ENCODE measurements at regions not wholly inside any gene's neighbourhood (a gene's known extent, or its start where the extent isn't known, plus 50 kb on each side); places are given as distances from the start of the nearest gene placed in this dataset.

DNA sequence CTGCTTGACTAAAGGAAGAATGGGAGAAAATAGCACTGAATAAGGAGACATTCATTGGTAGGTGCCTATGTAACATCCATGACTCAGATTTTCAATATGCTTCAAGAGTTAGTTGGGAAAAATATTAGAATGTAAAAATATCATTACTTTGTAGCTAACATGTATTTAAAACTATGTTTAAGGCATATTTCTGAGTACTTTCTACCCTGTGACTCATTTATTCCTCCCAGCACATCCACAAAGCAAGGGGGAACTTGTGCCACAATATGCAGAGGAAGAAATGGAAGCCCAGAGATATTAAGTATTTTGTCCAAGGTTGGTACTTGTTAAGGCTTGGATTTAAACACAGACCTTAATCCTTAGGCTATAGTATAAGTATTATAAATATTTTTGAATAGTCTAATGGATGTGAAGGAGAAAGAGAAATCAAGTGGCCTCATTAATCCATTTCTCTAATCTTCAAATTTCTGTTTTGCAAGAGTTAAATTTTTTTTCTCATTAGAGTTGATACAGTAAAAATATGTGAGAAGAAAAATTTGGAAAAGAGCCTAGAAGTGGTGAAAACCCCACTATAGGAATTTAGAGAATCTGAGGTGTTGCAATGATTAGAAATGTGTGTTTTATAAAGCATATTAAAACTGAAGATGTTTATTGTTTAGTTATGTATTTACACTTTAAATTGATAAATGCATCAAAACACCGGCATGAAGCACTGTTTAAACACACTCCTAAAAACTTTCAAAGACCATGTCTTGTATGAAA, 149.3 kb upstream of the GYPA start:
- Histone ChIP-seq H3K27ac (ENCODE audit: low read depth) (no peak overlapping the region), H3K4me3 (ENCODE audit: low read depth, low read length) (no peak overlapping the region), H3K4me1 (ENCODE audit: insufficient read depth) (no peaks in the 10 kb centered on the region), H3K36me3 (ENCODE audit: insufficient read depth) (no peaks in the 10 kb centered on the region)
- DNase-seq (ENCODE audit: extremely low spot score) = no peak
- WGBS = 82% methylated on average over 1 of the region's 1 CpG

DNA sequence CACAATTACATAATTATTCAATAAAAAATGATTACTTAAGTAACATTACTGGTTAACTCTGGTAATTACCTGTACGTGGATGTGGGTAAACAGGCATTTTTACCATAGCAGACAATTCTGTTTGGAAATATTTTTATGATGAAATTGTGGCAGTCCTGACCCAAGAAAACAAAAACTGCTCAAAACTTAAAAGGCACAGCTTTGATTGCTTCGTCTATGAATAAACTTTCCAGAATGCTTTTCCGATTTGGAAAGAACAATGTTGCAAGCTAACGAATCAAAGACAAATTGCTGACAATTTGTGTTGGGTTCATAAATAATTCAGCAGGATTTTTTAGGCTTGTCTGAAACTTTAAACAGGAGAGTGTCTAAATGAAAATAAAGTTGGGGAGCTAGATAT, 150.6 kb upstream of the GYPA start:
- no peak overlapping the region for H3K4me3 ChIP-seq (ENCODE audit: low read depth, low read length)
- DNase-seq (ENCODE audit: extremely low spot score) = no peak
- H3K27ac ChIP-seq (ENCODE audit: low read depth) = no peak overlapping the region
- H3K36me3 ChIP-seq (ENCODE audit: insufficient read depth) = no peaks in the 10 kb centered on the region
- no peaks in the 10 kb centered on the region for H3K4me1 ChIP-seq (ENCODE audit: insufficient read depth)
- WGBS = 48% methylated on average over 4 of the region's 4 CpGs

DNA sequence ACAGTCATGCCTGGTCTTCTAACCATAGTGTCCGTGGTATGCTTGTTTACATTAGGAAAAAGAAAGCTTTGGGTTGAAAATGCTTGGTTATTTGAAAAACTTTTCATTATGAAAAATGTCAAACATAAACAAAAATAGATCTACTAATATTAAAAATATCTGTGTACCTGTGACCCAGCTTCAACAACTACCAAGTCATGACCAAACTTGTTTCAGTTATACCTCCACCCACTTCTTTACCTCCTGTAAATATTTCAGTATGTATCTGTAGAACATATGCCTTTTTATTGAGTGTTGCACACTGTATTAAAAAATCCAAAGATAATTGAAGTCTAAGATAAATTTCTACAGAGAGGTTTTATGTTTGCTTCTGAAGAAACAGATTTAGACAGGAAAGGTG, 153.7 kb upstream of the GYPA start:
- Histone ChIP-seq H3K36me3 (ENCODE audit: insufficient read depth) (no peaks in the 10 kb centered on the region), H3K27ac (ENCODE audit: low read depth) (no peak overlapping the region), H3K4me3 (ENCODE audit: low read depth, low read length) (no peak overlapping the region), H3K4me1 (ENCODE audit: insufficient read depth) (no peaks in the 10 kb centered on the region)
- 28% methylated on average over 1 of the region's 1 CpG for WGBS
- no peak for DNase-seq (ENCODE audit: extremely low spot score)

DNA sequence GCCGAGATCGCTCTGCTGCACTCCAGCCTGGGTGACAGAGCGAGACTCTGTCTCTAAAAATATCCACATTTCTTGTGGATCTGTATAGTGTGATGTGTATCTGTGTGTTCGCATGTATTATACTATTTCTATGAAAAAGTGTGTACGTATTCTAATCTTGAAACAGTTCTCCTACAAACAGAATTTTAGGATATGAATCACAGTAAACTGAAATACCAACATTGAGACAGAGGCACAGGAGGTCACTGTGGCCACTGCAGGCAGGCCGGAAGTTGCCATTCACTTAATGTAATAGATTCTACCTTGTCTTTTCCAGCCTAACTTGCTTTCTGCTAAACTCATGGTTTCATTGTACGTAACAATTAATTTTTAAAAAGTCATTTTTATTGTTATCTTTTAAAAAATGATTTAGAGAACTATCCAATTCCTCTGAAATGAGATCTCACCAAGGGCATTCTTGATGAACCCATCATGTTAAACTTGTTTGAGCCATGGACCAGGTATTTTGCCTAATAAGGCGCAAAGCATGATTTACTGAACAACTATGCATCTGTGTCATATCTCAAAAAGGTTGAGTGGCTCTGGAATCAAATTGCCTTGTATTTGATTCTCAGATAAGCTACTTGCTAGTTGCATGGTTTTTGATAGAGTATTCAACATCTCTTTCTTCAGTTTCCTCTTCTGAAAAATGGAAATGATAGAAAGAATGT, 154.9 kb upstream of the GYPA start:
- WGBS = 97% methylated on average over 8 of the region's 8 CpGs
- no peak overlapping the region for H3K4me3 ChIP-seq (ENCODE audit: low read depth, low read length)
- H3K36me3 ChIP-seq (ENCODE audit: insufficient read depth) = no peaks in the 10 kb centered on the region
- H3K4me1 ChIP-seq (ENCODE audit: insufficient read depth) = no peaks in the 10 kb centered on the region
- DNase-seq (ENCODE audit: extremely low spot score) = no peak
- no peak overlapping the region for H3K27ac ChIP-seq (ENCODE audit: low read depth)

DNA sequence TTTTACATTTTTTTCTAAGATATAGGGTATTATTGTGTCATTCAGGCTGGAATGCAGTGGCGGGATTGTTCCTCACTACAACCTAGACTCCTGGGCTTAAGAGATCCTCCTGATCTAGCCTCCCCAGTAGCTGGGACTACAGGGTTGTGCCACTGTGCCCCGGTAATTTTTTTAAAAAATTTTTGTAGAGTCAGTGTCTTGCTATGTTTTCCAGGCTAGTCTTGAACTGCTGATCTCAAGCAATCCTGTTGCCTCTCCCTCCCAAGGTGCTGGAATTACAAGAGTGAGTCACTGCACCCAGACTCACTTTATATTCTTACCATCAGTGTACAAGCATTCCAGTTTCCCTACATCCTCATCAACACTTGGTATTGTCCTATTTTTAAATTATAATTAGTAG, 156.4 kb upstream of the GYPA start:
- no peak overlapping the region for H3K27ac ChIP-seq (ENCODE audit: low read depth)
- no peaks in the 10 kb centered on the region for H3K36me3 ChIP-seq (ENCODE audit: insufficient read depth)
- H3K4me1 ChIP-seq (ENCODE audit: insufficient read depth) = no peaks in the 10 kb centered on the region
- H3K4me3 ChIP-seq (ENCODE audit: low read depth, low read length) = no peak overlapping the region
- DNase-seq (ENCODE audit: extremely low spot score) = no peak
- 94% methylated on average over 2 of the region's 2 CpGs for WGBS

DNA sequence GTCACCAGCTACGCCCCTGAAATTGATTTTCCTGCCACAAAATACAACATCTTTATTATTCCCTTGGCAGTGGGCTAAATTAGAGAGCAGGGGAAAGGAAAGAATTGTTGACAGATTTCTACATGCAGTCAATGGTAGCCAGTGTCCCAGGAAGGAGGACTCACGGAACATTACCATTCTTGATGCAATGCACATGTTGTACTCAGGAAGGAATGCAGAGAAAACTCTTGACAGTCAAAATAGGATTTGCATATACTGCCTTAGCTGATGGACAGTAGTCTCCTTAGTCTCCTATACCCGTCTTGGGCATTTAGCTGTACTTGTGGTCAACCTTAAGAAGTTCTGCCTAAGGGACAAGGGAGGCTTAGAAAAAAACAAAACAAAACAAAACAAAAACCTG, 158.0 kb upstream of the GYPA start:
- no peak overlapping the region for H3K4me3 ChIP-seq (ENCODE audit: low read depth, low read length)
- WGBS = 66% methylated on average over 3 of the region's 3 CpGs
- DNase-seq (ENCODE audit: extremely low spot score) = no peak

DNA sequence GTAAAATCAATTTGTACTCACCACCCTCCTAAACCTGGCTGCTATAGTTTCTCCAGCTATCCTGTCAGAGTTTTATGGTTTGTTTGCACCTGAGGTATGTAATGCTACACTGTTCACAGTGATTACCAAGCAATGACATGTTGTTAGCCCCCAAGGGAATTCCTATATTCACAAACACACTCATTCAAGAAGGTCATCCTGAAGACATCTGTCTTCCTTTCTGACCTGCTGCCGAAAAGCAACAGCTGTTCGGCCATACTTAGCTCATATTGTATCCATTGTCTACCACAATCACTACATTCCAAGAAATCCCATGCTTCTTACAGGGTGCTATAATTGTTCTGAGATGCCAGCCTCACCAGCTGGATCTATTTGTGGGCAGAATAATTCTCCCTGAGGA, 160.1 kb upstream of the GYPA start:
- no peaks in the 10 kb centered on the region for H3K36me3 ChIP-seq (ENCODE audit: insufficient read depth)
- H3K4me3 ChIP-seq (ENCODE audit: low read depth, low read length) = no peak overlapping the region
- no peaks in the 10 kb centered on the region for H3K4me1 ChIP-seq (ENCODE audit: insufficient read depth)
- no peak for DNase-seq (ENCODE audit: extremely low spot score)
- H3K27ac ChIP-seq (ENCODE audit: low read depth) = no peak overlapping the region
- 81% methylated on average over 2 of the region's 2 CpGs for WGBS

More for the DNA sequence above, 158.0 kb upstream of the GYPA start:
- H3K27ac ChIP-seq (ENCODE audit: low read depth) = no peak overlapping the region
- no peaks in the 10 kb centered on the region for H3K4me1 ChIP-seq (ENCODE audit: insufficient read depth)
- no peaks in the 10 kb centered on the region for H3K36me3 ChIP-seq (ENCODE audit: insufficient read depth)

DNA sequence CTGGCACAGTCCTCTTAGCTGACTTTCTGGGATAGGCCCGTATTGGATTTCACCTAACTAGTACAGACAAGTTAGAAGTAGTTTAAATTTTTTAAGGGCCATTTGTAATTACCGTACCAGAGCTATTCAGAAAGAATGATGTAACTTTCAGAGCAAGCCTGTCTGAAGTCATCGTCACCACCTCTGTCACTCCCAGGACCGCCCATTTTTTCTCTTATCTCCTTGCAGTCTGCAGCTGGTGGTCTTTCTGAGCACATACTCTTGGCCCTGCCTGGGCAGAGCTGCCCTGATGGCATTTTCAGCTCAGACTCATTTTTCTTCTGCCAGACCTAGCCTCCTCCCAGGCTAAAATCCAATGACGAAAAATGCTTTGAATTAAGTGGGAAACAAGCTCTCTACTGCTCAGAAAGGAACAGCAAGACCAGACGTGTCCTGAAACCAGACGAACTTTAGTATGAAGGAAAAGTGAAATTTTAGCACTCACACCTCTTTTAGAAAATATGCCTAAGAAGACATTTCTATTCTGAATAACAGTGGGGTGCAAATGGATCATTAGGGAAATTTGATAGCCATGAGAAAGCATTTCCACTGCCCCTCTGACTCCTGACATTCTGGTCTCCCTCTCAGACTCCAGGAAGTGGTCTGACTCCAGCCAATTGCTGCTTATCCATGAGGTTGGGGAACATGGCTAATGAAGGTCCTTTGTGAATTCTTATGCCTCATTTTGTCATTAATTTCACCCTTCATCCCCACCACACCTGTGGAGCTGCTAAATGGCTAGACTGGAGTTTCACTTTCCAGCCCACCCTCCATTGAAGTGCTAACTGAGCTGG, 162.4 kb upstream of the GYPA start:
- no peak overlapping the region for H3K27ac ChIP-seq (ENCODE audit: low read depth)
- DNase-seq (ENCODE audit: extremely low spot score) = no peak
- H3K36me3 ChIP-seq (ENCODE audit: insufficient read depth) = no peaks in the 10 kb centered on the region
- 71% methylated on average over 7 of the region's 7 CpGs for WGBS
- no peaks in the 10 kb centered on the region for H3K4me1 ChIP-seq (ENCODE audit: insufficient read depth)
- no peak overlapping the region for H3K4me3 ChIP-seq (ENCODE audit: low read depth, low read length)

DNA sequence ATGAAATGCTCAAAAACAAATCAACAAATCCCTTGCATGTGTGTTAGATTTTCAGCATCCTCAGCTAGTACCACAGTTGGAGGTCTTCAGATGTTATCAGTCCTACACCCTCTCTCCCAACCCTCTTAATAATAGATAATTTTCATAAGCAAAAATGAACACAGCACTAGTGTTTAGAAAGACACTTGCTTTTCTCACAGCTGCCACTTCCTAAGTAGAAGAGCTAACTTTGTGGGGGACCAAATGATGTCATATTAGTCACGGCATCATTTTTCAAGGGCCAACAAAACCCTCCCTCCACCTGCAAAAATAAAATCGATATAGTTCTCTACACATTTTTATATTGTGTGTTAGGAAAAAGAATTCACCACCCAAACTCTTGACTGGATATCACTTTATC, 163.5 kb upstream of the GYPA start:
- H3K27ac ChIP-seq (ENCODE audit: low read depth) = no peak overlapping the region
- H3K36me3 ChIP-seq (ENCODE audit: insufficient read depth) = no peaks in the 10 kb centered on the region
- no peaks in the 10 kb centered on the region for H3K4me1 ChIP-seq (ENCODE audit: insufficient read depth)
- DNase-seq (ENCODE audit: extremely low spot score) = no peak
- 90% methylated on average over 2 of the region's 2 CpGs for WGBS
- H3K4me3 ChIP-seq (ENCODE audit: low read depth, low read length) = no peak overlapping the region

DNA sequence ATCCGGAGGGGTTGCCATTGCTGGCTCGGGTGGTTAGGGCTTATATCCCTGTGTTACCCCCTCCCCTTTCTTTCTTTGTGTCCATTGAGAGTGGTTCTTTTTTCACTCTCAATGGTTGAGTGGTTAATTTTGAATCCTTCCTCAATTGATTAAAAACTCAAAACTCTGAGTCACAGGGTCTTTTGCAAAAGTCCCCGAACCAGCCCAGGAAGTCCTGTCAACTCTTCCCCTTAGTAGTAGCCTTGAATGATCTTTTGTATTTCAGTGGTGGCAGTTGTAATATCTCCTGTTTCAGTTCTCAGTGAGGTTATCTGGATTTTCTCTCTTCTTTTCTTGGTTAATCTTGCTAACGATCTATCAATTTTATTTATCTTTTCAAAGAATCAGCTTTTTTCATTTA, 170.0 kb upstream of the GYPA start:
- Histone ChIP-seq H3K27ac (ENCODE audit: low read depth) (no peak overlapping the region), H3K4me3 (ENCODE audit: low read depth, low read length) (no peak overlapping the region), H3K4me1 (ENCODE audit: insufficient read depth) (no peaks in the 10 kb centered on the region), H3K36me3 (ENCODE audit: insufficient read depth) (no peaks in the 10 kb centered on the region)
- DNase-seq (ENCODE audit: extremely low spot score) = no peak
- WGBS = 85% methylated on average over 4 of the region's 4 CpGs

DNA sequence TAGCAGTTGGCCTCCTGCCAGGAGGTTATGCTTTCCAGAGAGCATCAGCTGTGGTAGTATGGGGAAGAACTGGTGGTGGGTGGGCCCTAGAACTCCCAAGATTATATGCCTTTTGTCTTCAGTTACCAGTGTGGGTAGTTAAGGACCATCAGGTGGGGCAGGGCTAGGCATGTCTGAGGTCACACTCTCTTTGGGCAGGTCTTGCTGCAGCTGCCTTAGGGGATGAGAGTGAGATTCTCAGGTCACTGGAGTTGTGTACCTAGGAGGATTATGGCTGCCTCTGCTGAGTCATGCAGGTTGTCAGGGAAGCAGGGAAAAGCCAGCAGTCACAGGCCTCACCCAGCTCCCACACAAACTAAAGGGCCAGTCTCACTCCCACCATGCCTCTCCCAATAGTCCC, 172.9 kb upstream of the GYPA start:
- no peaks in the 10 kb centered on the region for H3K4me1 ChIP-seq (ENCODE audit: insufficient read depth)
- H3K36me3 ChIP-seq (ENCODE audit: insufficient read depth) = no peaks in the 10 kb centered on the region
- DNase-seq (ENCODE audit: extremely low spot score) = no peak
- H3K27ac ChIP-seq (ENCODE audit: low read depth) = no peak overlapping the region
- no peak overlapping the region for H3K4me3 ChIP-seq (ENCODE audit: low read depth, low read length)

DNA sequence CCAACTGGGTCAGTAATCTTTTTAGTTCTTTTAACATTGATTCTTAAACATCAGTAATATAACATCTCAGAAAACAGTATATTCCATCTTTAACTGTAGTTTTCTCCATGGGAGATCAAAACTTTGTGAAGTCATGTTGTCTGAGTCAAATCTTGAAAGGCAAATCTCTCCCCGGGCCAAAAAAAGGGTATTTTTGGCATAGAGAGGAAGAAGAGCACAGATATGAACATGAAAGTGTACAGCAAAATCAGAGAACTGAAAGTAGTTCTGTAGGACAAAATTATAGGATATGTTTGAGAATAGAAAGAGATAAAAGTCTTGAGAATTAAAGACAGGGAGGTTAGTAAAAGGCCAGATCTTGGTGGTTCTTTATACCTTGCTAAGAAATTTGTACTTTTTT, 176.4 kb upstream of the GYPA start:
- H3K36me3 ChIP-seq (ENCODE audit: insufficient read depth) = no peaks in the 10 kb centered on the region
- no peak for DNase-seq (ENCODE audit: extremely low spot score)
- H3K4me1 ChIP-seq (ENCODE audit: insufficient read depth) = no peaks in the 10 kb centered on the region
- no peak overlapping the region for H3K27ac ChIP-seq (ENCODE audit: low read depth)
- 70% methylated on average over 1 of the region's 1 CpG for WGBS
- H3K4me3 ChIP-seq (ENCODE audit: low read depth, low read length) = no peak overlapping the region

DNA sequence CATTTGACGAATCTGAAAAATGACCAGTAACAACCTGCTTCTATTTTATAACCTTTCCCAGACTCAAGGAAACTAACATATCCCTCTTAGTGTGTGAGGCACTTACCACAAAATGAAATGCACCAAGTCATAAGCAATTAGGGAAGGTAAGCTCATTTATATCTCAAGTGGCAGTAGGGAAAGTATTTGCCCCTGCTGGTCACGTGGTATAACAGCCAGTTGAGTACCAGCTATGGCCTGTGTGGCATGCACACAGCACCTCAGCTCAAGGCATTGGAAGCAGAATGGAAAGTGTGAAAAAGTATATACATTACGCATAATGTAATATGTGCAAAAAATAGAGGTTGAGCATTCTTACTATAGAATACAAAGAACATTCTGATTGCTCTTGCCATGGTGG, 178.3 kb upstream of the GYPA start:
- Histone ChIP-seq H3K27ac (ENCODE audit: low read depth) (no peak overlapping the region), H3K4me1 (ENCODE audit: insufficient read depth) (no peaks in the 10 kb centered on the region), H3K4me3 (ENCODE audit: low read depth, low read length) (no peak overlapping the region), H3K36me3 (ENCODE audit: insufficient read depth) (no peaks in the 10 kb centered on the region)
- 64% methylated on average over 3 of the region's 3 CpGs for WGBS
- DNase-seq (ENCODE audit: extremely low spot score) = no peak

DNA sequence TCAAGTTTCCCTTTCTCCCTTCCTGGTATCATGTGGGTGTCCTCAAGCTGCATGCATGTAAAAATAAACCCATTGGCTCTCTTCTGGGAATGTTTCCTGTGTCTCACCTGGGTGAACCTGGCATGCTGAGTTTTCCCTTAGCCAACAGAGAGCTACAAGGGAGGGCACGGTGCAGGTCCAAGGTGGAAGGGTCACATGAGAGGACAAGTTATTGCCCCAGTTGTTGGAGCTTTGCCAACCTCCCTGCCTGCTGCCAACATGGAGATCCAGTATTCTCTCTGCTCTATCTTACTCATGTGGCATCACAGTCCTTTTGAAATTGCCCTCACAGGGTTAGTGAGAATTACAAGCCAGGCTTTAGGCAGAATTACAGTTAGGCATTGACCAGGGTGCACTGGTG, 196.1 kb upstream of the GYPA start:
- H3K4me1 ChIP-seq (ENCODE audit: insufficient read depth) = no peaks in the 10 kb centered on the region
- H3K4me3 ChIP-seq (ENCODE audit: low read depth, low read length) = no peak overlapping the region
- H3K36me3 ChIP-seq (ENCODE audit: insufficient read depth) = no peaks in the 10 kb centered on the region
- no peak overlapping the region for H3K27ac ChIP-seq (ENCODE audit: low read depth)
- 69% methylated on average over 1 of the region's 1 CpG for WGBS
- DNase-seq (ENCODE audit: extremely low spot score) = no peak

All from urinary bladder (tissue), 3 donors.